C1 segment of cervical spinal cord (tissue), 14 donors: ENCODE measurements at regions not wholly inside any gene's neighbourhood (a gene's known extent, or its start where the extent isn't known, plus 50 kb on each side); places are given as distances from the start of the nearest gene placed in this dataset.

Experiments used
- DNase-seq, 14 donors: peaks; one replicate each; lab custom pipeline; 2025; lab: John Stamatoyannopoulos, UW

- no peak for DNase-seq
Measured at GRCh38 chr2:100660851-100661584, 98.2 kb downstream of the PDCL3 start.

- no peak for DNase-seq
Measured at GRCh38 chr2:100662866-100663265, 100.1 kb downstream of the PDCL3 start.

GRCh38 chr2:100664021-100664755 is 101.4 kb downstream of the PDCL3 start:
- no peak for DNase-seq

- no peak for DNase-seq
Measured at GRCh38 chr2:100664756-100665101, 101.9 kb downstream of the PDCL3 start.

DNA sequence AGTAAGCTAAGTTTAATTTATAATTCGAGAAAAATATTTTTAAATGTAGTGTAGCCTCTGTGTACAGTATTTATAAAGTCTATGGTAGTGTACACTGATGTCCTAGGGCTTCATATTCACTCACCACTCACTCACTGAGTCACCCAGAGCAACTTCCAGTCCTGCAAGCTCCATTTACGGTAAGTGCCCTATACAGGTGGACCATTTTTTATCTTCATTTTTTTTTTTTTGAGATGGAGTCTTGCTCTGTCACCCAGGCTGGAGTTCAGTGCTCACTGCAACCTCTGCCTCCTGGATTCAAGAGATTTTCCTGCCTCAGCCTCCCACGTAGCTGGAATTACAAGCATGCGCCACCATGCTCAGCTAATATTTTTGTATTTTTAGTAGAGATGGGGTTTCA is 104.2 kb downstream of the PDCL3 start:
- DNase-seq, result no peak

DNA sequence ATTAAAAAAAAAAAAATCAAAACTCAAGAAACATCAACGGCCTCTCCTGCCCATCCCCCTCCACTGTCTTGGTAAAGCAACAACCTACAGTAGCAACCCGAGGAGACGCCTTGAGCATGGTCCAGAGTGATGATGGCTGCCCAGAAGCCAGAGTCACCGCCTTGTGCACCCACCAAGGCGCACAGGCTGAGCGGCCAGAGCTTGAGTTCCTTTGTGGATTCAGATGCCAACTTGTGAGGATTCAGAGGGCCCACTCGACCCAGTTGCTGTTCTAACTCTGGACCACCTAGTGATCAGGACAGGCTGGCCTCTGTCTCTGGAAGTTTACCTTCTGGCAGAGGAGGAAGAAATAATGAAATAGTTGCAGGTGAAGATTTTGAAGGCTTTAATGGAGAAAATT is 105.0 kb downstream of the PDCL3 start:
- DNase-seq, result no peak

GRCh38 chr2:100670232-100670631 is 107.4 kb downstream of the PDCL3 start:
- no peak for DNase-seq

DNA sequence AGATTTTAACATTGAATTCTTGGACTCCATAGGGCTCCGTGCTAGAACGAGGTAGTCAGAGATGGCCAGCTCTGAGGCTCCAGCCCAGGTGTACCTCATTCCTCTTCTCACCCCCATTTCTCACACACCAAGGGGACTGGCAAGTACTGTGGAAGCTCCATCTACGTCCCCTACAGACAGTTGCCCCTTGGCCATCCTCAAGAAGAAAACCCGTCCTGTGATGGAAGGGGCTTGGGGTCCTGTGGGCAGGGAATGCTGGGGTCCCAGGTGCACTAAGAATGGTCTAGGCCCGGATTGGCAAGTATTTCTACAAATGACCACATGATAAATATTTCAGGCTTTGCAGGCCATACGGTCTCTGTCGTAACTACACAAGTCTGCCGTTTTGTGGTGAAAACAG is 110.3 kb downstream of the PDCL3 start:
- no peak for DNase-seq

DNA sequence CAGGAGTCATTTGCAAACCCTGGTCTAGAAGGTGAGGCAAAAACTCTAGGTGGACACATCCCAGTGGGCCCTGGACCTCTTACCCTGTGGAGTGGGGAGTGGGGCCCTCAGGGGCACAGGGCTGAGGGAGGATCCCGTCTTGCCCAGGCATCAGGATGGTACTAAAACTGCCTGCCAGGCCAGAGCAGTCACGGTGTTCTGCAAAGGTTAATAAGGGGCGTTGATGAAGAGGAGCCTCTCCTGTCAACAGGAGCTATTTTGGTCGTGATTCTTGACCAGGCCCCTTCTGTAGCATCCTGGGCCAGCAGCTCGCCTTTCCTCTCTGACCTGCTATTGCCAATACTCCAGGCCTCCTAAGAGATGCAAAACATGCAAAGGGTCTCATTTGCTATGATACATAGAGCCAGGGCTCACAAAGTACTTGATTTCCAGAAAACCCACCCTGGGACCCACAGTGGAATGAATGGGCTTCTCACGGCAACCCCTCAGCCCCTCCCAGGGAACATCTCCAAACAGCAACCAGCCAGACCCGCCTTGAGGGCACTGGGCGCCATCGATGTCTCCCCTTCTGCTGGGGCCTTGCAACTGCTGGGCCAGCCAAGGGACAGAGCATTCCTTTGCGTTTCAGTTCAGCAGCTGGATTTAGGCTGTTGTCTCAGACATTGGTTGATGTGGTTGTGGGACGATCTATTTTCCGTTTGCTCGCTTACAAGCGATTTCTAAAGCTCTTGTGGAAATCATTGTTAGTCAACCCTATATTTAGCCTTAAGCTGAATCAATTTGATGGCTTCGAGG is 111.1 kb downstream of the PDCL3 start:
- DNase-seq, result no peak

DNA sequence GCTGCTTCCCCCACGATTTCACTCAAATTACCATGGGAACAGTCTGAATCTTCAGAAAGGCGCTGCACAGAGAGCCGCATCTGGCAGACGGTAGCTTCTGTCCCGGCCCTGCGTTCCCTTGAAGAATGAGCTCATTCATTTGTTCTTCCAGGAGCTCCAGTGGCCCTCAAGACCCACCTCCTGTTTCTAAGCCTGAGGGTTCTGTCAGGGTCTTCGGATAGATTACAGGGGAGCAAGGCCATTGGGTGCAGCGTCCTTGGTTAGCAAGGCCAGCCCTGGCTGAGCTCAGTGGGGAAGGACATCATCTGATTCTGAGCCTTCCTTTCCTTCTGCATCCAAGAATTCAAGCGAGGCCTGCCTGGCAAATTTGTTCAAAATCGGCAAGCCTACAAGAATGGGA is 111.9 kb downstream of the PDCL3 start:
- no peak for DNase-seq

GRCh38 chr2:100675373-100675772 is 112.6 kb downstream of the PDCL3 start:
- no peak for DNase-seq

DNA sequence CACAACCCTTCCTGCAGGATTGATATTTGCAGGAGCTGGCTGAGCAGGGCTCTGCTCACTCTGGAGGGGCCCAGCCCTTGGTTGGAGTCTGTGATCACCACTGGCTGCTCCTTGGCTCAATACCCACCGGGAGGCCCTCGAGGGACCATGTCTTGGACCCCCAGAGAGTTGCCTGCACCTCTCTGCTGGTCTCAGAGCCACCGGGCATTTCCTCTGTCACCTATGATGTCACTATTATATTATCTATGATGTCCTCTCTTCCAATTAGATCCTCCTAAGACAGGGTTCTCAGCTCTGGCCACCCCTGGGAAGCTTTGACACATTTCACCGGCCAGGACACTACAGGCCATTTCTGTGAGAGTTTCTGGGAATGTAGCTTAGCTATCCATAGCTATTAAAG is 113.1 kb downstream of the PDCL3 start:
- DNase-seq, result no peak

- DNase-seq, result no peak
Measured at GRCh38 chr2:100676346-100676745, 113.6 kb downstream of the PDCL3 start.

DNA sequence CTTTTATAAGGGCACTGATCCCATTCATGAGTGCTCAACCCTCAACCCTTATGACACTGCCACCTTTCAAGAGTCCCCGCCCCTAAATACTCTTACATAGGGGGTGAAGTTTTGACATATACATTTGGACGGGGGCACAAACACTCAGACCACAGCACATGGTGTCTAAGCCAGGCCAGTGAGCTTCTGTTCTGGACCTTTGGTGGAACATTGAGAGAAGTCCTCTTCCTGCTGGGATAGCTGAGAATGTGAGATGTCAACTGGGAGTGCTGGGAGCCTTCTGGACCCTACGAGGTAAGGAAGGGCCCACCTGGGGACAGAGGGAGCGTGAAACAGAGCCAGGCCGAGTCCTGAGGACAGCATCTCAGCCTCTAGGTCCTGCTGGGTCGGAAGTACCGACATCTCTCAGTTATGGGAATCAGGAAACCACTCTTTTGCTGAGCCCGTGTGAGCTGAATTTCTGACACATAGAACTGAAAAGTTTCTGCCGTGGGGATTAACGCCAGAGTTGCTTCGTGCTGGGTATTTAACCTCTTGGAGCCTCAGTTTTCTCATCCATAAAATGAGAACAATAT is 114.9 kb downstream of the PDCL3 start:
- no peak for DNase-seq

- DNase-seq, result no peak
Measured at GRCh38 chr2:100679211-100679610, 116.4 kb downstream of the PDCL3 start.

DNA sequence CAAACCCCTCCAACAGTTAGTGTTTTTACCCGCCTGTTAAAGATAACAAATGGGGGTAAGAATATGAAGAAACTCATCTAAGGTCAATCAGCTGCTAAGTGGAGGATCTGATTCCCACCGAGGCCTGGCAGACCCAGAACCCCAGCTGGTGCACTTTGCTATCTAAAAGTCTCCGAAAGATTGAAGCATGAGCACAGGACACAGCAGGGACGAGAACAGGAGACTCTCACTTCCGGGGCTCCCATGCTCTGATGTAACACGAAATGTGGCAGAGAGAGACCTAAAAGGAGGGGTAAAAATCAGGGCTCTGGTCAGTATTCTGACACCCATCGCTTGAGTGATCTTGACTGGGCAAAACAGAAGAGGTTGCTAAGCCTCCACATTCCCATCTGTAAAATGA is 119.7 kb downstream of the PDCL3 start:
- no peak for DNase-seq

GRCh38 chr2:100683231-100683630 is 120.4 kb downstream of the PDCL3 start:
- DNase-seq, result no peak

GRCh38 chr2:100691846-100692245 is 128.1 kb upstream of the NPAS2 start:
- DNase-seq, result no peak

DNA sequence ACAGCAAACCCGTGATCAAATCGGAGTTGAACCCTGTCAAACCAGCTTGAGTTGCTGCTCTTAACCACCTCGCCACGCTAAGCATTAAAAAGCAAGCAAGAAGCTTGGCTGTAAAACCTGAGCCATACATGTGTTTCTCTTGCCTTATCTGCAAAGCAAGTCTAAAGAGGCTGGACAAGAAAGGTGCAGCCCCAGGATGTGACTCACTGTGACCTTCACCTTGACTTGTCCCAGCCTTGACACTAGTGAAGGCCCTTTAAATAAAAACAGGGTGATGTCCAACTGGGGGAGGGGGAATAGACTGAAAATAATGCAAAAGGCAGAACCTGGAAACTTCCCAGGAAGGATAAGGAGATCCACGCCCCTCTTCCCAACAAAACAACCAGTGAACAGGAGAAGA is 127.6 kb upstream of the NPAS2 start:
- no peak for DNase-seq

DNA sequence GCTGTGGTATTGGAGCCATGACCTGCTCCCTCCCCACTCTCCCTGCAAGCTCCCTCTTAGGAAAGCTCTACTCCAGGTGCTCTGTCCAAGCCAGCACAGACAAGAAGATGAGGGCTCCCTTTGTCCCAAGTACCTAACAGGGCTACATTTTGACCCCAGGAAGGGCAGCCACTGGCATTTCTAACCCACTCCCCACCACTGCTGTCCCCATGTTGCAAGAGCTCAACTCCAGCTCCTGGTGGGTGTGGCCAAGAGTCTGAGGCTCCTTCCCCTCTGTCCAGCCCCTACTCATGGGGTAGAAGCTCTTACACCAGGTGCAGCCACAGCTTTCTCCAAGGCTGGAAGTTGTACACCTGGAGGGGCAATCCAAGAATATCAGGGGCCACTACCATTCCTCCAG is 127.0 kb upstream of the NPAS2 start:
- DNase-seq, result no peak

- DNase-seq, result no peak
Measured at GRCh38 chr2:100699131-100699530, 120.8 kb upstream of the NPAS2 start.

GRCh38 chr2:100702438-100703109 is 117.4 kb upstream of the NPAS2 start:
- no peak for DNase-seq
